Cardiac fibroblast (primary cell): ENCODE measurements at regions not wholly inside any gene's neighbourhood (a gene's known extent, or its start where the extent isn't known, plus 50 kb on each side); places are given as distances from the start of the nearest gene placed in this dataset.

Experiments used
- DNase-seq, 2 donors: peaks; one replicate each; pipeline versions ENCODE4 v3.0.0 to v3.0.0-alpha.2; 2010; ENCODE audit warnings: low read depth in 2 of 2
- H3K4me3 ChIP-seq, 2 donors: replicated peaks in 1 of 2; 1 replicate in 1 of 2; 2 replicates in 1 of 2; pipeline ENCODE4 v1.5.1; 2011; ENCODE audit warnings: low read depth in 2 of 2, low read length in 2 of 2, mild to moderate bottlenecking in 2 of 2, moderate library complexity in 1 of 2
- CTCF ChIP-seq: IDR thresholded peaks from one replicate; pipeline ENCODE4 v1.5.1; 2011; ENCODE audit warnings: low read depth, mild to moderate bottlenecking, low read length, inconsistent platforms

DNA sequence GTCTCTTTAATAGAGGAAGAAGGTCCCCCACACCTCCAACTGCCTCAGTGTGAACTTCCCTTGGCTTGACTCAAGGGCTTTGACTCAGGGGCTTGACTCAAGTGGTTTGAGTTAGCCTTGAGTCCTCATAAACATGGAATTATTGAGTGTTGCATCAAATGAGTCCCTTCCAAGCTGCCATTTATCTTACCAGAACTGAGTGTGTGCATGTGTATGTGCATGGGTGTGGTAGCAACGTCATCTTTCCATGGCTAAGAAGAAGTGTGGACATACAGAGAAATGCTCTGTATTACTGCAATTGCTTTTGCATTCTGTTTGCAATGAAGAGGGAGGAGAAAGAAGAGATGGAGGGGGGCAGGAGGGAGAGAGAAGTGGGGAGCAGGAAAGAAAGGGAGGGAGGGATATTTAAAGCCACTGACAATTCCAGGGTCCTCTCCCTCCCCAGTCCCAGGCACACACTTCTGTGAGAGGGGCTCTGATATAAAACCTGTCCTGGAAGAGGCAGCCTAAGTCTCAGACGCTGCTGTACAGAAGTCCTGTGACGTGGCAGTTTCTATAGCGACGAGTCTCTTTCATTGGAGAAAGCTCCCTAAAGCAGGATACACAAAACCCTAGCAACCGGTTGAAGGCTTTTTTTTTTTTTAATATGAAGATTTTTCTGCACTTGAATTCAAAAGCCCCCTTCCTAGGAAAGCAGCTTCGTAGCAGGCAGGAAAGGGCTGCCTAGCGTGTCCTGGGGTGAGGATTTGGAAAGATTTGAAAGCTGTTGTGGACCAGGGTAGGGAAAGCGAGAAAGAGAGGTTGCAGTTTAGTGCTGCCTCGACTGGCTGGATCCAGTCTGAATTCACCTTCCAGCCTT, 93.3 kb upstream of the MAP1B start:
- no peak overlapping the region for H3K4me3 ChIP-seq
- DNase-seq = peak; percentile 32 to 47
- no peak for TF ChIP-seq CTCF

DNA sequence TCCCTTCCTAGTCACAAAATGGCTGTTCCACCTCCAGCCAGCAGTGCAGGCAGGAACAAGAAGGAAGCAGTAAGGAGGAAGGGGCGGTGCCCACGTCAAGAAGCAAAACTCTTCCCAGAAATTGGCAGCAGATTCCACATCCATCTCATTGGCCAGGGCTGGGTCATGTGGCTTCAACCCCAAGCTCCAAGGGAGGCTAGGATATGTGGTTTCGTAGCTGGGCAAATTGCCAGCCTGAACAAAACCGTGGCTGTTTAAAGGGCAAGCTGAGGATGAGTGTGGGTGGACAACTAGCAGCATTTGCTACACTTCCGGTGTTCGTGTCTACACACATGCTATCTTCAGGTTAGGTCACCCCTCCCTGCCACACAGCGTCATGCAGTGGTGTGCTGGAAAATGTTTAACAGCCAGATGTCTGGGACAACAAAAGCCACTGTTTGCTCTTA, 92.1 kb upstream of the MAP1B start:
- H3K4me3 ChIP-seq = no peak overlapping the region
- no peak for TF ChIP-seq CTCF
- DNase-seq = peak; percentile 89 to 94

GRCh38 chr5:72018143-72018803, 89.0 kb upstream of the MAP1B start:
- TF ChIP-seq CTCF = peak; percentile 97
- H3K4me3 ChIP-seq = no peak overlapping the region
- peak; percentile 45 to 79 for DNase-seq

DNA sequence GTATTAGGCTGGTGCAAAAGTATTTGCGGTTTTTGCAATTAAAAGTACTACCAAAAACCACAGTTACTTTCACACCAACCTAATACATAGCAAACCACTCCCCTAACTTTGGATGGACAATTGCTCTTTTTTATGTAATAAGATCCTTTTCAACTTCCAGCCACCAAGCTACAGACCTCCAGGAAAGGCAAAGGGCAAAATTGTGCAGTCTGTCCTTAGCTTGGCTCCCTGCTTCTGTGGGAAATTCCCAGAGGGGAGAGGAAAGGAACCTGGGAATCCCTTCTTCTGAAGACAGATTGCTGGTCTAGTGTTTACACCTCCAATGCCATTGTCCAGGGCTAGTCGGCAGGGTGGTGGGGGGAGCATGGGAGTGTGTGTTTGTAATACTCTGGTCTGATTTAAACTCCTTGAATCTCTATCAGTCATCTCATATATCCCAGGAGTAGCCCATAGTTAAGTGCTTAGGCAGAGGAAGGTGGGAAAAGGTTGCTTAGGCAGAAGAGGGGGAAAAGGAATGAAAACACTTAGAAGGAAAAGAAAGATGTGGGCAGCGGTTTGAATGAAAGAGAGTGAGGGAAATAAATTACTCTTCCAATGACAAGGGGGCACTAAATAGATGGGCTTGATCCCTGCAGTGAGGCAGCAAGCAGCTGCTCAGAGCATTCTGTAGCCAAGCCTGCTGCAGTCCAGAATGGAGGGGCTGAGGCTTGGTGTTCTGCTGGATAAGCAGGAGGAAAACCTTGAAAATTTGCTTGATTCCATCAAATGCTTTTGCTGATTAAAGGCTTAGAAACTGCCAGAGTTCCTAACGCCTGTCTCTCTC, 86.9 kb upstream of the MAP1B start:
- H3K4me3 ChIP-seq = no peak overlapping the region
- no peak for DNase-seq
- no peak for TF ChIP-seq CTCF

- DNase-seq = no peak
- no peak for TF ChIP-seq CTCF
- no peak overlapping the region for H3K4me3 ChIP-seq
These were observed 85.5 kb upstream of the MAP1B start for GRCh38 chr5:72021651-72022357.

DNA sequence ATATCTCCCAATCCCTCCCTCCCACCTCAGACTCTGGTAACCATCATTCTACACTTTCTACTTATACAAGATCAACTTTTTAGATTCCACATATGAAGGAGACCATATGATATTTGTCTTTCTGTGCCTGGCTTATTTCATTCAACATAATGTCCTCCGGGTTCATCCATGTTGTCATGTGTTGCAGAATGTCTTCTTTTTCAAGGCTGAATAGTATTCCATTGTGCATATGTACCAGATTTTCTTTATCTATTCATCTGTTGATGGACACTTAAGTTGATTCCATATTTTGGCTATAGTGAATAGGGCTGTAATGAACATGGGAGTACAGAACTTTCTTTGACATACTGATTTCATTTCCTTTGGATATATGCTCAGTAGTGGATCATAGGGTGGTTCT, 78.9 kb upstream of the MAP1B start:
- H3K4me3 ChIP-seq = no peak overlapping the region
- DNase-seq = no peak
- no peak for TF ChIP-seq CTCF
